Liver (tissue), 8 donors: ENCODE measurements at regions not wholly inside any gene's neighbourhood (a gene's known extent, or its start where the extent isn't known, plus 50 kb on each side); places are given as distances from the start of the nearest gene placed in this dataset.

Experiments
- DNase-seq: peaks from one replicate; pipeline ENCODE4 v3.0.0-alpha.2; 2017; ENCODE audit warnings: low spot score
- H3K27ac ChIP-seq, 2 donors: one replicate each; pipeline ENCODE4 v1.7.0; 2013; ENCODE audit warnings: inconsistent platforms in 2 of 2, low read length in 2 of 2, control low read depth in 1 of 2, low read depth in 1 of 2, mild to moderate bottlenecking in 1 of 2
- H3K27me3 ChIP-seq, 4 donors: one replicate each; pipeline versions ENCODE4 v1.6.1 to v1.7.0; 2013; ENCODE audit warnings: low read length in 3 of 4, inconsistent platforms in 1 of 4, mild to moderate bottlenecking in 1 of 4, moderate library complexity in 1 of 4; ENCODE audit not compliant: control insufficient read depth in 4 of 4, insufficient read depth in 4 of 4
- H3K36me3 ChIP-seq, 4 donors: one replicate each; pipeline versions ENCODE4 v1.6.1 to v1.7.0; 2013; ENCODE audit warnings: low read length in 3 of 4, mild to moderate bottlenecking in 3 of 4, low read depth in 1 of 4, moderate library complexity in 1 of 4; ENCODE audit not compliant: control insufficient read depth in 4 of 4, insufficient read depth in 3 of 4
- H3K4me1 ChIP-seq, 4 donors: one replicate each; pipeline versions ENCODE4 v1.6.1 to v1.7.0; 2013; ENCODE audit warnings: low read length in 3 of 4, mild to moderate bottlenecking in 3 of 4, moderate library complexity in 1 of 4; ENCODE audit not compliant: control insufficient read depth in 4 of 4, insufficient read depth in 4 of 4
- H3K4me3 ChIP-seq, 3 donors: one replicate each; pipeline versions ENCODE4 v1.6.1 to v1.7.0; 2013; ENCODE audit warnings: low read length in 3 of 3, control low read depth in 1 of 3, low read depth in 1 of 3, mild to moderate bottlenecking in 1 of 3
- H3K9ac ChIP-seq, 2 donors: one replicate each; pipeline ENCODE4 v1.7.0; 2013; ENCODE audit warnings: low read length in 2 of 2, mild to moderate bottlenecking in 2 of 2, moderate library complexity in 2 of 2, control low read depth in 1 of 2, low read depth in 1 of 2
- H3K9me3 ChIP-seq, 4 donors: one replicate each; pipeline versions ENCODE4 v1.6.1 to v1.7.0; 2013; ENCODE audit warnings: low read length in 3 of 4; ENCODE audit not compliant: control insufficient read depth in 4 of 4
- EGR1 ChIP-seq, 2 donors: IDR thresholded peaks; 2 replicates each; pipeline ENCODE4 v1.6.1; 2016 to 2018; ENCODE audit warnings: antibody characterized with exemption in 2 of 2, low read depth in 2 of 2
- HNF4A ChIP-seq, 2 donors: conservative IDR thresholded peaks; 2 replicates each; pipeline ENCODE4 v1.6.1; 2016; ENCODE audit warnings: antibody characterized with exemption in 2 of 2, mild to moderate bottlenecking in 2 of 2
- JUND ChIP-seq, 2 donors: IDR thresholded peaks; 2 replicates each; pipeline ENCODE4 v1.6.1; 2016; ENCODE audit warnings: antibody characterized with exemption in 2 of 2
- RXRA ChIP-seq, 2 donors: IDR thresholded peaks; 2 replicates each; pipeline ENCODE4 v1.6.1; 2017 to 2018; ENCODE audit warnings: antibody characterized with exemption in 2 of 2, mild to moderate bottlenecking in 1 of 2
- WGBS: extraction: QIAGEN DNeasy Blood & Tissue Kit; methylation state at CpG from one replicate; pipeline ENCODE4 v1.1.7; 2013; 5-methylcytosine and 5-hydroxymethylcytosine counted together
- TF ChIP-seq, protein P1 (sequence below): IDR thresholded peaks from 2 replicates; pipeline ENCODE4 v1.6.1; 2016; ENCODE audit warnings: antibody characterized with exemption
- TF ChIP-seq, protein P2 (sequence below): IDR thresholded peaks from 2 replicates; pipeline ENCODE4 v1.6.1; 2016; ENCODE audit warnings: antibody characterized with exemption, mild to moderate bottlenecking
- TF ChIP-seq, protein P3 (sequence below): IDR thresholded peaks from 2 replicates; pipeline ENCODE4 v1.6.1; 2016; ENCODE audit warnings: antibody characterized with exemption
- TF ChIP-seq, protein P4 (sequence below): fragments of 150-350 bp; IDR thresholded peaks from 2 replicates; pipeline ENCODE4 v1.5.1; 2017; ENCODE audit warnings: improper control_type of control experiment, low read depth, low read length; ENCODE audit not compliant: missing input control
- TF ChIP-seq, protein P5 (sequence below): IDR thresholded peaks from 2 replicates; pipeline ENCODE4 v1.6.1; 2016; ENCODE audit warnings: antibody characterized with exemption
- donor health status: healthy.
- donor health status: healthy.
- donor health status: healthy.
- donor health status: healthy.
- donor health status: healthy.

DNA sequence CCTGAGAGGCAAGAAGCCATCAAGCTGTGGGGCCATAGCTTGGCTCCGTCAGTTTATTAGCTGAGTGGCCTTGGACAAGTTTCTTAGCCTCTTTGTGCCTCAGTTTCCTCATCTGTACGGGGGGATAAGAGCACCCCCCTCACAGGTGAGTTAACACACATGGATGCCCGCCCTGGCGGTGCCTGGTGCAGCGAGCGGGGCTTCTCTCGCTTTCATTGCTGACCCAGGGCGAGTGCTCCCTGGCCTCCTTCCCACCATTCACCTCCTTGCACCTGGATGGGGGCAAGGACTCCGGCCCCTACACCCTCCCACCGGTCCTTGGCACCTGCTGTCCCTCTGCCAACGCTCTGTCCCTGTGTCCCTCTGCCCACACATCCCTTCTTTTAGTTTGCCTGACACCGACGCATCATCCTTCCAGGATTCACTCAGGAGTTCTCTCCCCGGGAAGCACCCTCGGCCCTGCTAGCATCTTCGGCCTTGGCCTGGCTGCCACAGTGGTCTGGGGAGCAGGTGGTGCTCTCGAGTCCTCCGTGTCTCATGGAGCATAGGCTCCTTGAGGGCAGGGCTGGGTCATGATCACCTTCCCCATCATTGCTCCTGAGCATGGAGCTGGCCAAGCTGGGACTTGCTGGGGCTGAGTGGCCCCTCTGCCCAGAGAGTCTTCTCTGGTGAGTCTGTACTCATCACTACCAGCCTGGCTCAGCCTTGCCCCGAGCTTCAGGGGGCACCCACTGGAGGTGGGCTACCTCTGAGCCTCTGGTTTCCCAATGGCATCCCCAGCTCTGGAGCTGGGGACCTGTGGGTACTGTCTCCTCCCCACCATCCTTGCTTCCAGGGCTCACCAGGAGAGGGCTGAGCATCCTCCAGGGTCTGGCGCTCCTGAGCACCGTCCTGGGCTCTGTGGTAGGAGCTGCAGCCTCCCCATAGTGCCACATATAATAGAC lies 53.8 kb upstream of the SORCS2 start (continued):
- TF ChIP-seq, protein P1, sequence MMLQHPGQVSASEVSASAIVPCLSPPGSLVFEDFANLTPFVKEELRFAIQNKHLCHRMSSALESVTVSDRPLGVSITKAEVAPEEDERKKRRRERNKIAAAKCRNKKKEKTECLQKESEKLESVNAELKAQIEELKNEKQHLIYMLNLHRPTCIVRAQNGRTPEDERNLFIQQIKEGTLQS: no peak
- no peak for TF ChIP-seq EGR1 (IDR thresholded peaks at IDR 0.05; ENCODE audit: low read depth in 2 of 2)
- TF ChIP-seq, protein P2, sequence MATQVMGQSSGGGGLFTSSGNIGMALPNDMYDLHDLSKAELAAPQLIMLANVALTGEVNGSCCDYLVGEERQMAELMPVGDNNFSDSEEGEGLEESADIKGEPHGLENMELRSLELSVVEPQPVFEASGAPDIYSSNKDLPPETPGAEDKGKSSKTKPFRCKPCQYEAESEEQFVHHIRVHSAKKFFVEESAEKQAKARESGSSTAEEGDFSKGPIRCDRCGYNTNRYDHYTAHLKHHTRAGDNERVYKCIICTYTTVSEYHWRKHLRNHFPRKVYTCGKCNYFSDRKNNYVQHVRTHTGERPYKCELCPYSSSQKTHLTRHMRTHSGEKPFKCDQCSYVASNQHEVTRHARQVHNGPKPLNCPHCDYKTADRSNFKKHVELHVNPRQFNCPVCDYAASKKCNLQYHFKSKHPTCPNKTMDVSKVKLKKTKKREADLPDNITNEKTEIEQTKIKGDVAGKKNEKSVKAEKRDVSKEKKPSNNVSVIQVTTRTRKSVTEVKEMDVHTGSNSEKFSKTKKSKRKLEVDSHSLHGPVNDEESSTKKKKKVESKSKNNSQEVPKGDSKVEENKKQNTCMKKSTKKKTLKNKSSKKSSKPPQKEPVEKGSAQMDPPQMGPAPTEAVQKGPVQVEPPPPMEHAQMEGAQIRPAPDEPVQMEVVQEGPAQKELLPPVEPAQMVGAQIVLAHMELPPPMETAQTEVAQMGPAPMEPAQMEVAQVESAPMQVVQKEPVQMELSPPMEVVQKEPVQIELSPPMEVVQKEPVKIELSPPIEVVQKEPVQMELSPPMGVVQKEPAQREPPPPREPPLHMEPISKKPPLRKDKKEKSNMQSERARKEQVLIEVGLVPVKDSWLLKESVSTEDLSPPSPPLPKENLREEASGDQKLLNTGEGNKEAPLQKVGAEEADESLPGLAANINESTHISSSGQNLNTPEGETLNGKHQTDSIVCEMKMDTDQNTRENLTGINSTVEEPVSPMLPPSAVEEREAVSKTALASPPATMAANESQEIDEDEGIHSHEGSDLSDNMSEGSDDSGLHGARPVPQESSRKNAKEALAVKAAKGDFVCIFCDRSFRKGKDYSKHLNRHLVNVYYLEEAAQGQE: no peak

DNA sequence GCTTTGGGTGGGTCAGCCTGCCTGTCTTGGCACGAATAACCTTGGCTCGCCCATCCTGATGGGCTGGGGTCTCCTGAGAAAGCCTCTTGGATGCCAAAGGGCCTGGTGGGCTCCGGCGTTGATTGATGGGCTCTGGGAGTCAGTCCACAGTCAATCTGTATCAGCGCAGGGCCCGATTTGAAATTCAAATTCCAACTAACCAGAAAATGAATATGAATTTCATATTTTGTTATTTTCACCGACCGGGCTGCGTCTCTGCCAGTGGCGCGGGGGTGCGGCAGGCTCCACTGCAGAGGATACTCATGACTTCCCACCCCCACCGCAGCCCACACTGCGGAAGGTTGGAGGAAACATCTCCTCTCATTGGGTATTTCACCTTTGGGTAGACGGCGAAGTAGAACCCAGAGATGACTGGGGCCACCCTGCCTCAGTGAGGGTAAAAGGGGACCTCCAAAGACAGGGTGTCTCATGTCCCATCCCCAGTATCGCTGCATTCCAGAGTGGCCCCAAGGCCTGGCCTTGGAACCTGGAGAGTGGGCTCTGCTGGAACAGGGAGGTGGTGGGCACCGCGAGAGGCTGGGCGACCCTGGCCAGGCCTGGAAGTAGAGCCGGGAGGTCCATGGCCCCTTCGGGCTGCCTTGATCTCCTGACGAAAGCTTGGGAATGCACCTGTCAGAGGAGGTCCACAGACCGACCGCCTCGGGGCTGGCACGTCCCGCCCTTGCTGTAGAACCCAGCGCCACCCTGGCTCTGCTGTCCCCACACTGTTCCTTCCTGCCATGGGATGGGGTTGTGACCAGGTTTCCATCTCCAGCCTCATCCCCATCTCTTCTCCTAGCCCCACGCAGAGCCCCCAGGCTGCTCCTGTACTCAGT lies 54.8 kb upstream of the SORCS2 start:
- H3K4me3 ChIP-seq: no peak overlapping the region
- H3K4me1 ChIP-seq: peaks cover 0 to 2% (median 0%) of the 10 kb centered on the region in 4 donors
- H3K27me3 ChIP-seq: no peaks in the 10 kb centered on the region
- DNase-seq: no peak
- H3K9ac ChIP-seq: no peak overlapping the region
- no peaks in the 10 kb centered on the region for H3K36me3 ChIP-seq
- TF ChIP-seq, protein P3, sequence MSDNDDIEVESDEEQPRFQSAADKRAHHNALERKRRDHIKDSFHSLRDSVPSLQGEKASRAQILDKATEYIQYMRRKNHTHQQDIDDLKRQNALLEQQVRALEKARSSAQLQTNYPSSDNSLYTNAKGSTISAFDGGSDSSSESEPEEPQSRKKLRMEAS: no peak
- TF ChIP-seq, protein P4, sequence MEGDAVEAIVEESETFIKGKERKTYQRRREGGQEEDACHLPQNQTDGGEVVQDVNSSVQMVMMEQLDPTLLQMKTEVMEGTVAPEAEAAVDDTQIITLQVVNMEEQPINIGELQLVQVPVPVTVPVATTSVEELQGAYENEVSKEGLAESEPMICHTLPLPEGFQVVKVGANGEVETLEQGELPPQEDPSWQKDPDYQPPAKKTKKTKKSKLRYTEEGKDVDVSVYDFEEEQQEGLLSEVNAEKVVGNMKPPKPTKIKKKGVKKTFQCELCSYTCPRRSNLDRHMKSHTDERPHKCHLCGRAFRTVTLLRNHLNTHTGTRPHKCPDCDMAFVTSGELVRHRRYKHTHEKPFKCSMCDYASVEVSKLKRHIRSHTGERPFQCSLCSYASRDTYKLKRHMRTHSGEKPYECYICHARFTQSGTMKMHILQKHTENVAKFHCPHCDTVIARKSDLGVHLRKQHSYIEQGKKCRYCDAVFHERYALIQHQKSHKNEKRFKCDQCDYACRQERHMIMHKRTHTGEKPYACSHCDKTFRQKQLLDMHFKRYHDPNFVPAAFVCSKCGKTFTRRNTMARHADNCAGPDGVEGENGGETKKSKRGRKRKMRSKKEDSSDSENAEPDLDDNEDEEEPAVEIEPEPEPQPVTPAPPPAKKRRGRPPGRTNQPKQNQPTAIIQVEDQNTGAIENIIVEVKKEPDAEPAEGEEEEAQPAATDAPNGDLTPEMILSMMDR: no peak
- TF ChIP-seq HNF4A (conservative IDR thresholded peaks at IDR 0.05) (no peak), JUND (IDR thresholded peaks at IDR 0.05) (no peak), RXRA (IDR thresholded peaks at IDR 0.05) (no peak)
- TF ChIP-seq, protein P2: no peak
- TF ChIP-seq, protein P5, sequence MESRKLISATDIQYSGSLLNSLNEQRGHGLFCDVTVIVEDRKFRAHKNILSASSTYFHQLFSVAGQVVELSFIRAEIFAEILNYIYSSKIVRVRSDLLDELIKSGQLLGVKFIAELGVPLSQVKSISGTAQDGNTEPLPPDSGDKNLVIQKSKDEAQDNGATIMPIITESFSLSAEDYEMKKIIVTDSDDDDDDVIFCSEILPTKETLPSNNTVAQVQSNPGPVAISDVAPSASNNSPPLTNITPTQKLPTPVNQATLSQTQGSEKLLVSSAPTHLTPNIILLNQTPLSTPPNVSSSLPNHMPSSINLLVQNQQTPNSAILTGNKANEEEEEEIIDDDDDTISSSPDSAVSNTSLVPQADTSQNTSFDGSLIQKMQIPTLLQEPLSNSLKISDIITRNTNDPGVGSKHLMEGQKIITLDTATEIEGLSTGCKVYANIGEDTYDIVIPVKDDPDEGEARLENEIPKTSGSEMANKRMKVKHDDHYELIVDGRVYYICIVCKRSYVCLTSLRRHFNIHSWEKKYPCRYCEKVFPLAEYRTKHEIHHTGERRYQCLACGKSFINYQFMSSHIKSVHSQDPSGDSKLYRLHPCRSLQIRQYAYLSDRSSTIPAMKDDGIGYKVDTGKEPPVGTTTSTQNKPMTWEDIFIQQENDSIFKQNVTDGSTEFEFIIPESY: no peak
- H3K27ac ChIP-seq: no peak overlapping the region
- 92% methylated on average over 30 of the region's 30 CpGs for WGBS
- peaks cover 0 to 2% (median 0%) of the 10 kb centered on the region in 4 donors for H3K9me3 ChIP-seq
